HL-60 (cell line): ENCODE measurements at regions not wholly inside any gene's neighbourhood (a gene's known extent, or its start where the extent isn't known, plus 50 kb on each side); places are given as distances from the start of the nearest gene placed in this dataset.

ENCODE experiments used
- CTCF ChIP-seq: IDR thresholded peaks from one replicate; pipeline ENCODE4 v1.5.1; 2011; ENCODE audit warnings: low read length, control low read depth, inconsistent platforms; ENCODE audit not compliant: insufficient read depth
- GABPA ChIP-seq: IDR thresholded peaks from 2 replicates; pipeline ENCODE4 v1.6.1; 2012; ENCODE audit warnings: low read depth
- POLR2AphosphoS5 ChIP-seq: IDR thresholded peaks from 2 replicates; pipeline ENCODE4 v1.6.1; 2012; ENCODE audit warnings: low read depth
- REST ChIP-seq: IDR thresholded peaks from 2 replicates; pipeline ENCODE4 v1.6.1; 2012; ENCODE audit warnings: low read depth; ENCODE audit not compliant: insufficient replicate concordance
- SPI1 ChIP-seq: IDR thresholded peaks from 2 replicates; pipeline ENCODE4 v1.6.1; 2012; ENCODE audit warnings: low read depth, mild to moderate bottlenecking, borderline replicate concordance

- TF ChIP-seq CTCF (no peak), POLR2AphosphoS5 (no peak), GABPA (no peak), SPI1 (no peak), REST (no peak)
Observed at GRCh38 chr1:230561570-230561969, 80.7 kb upstream of the COG2 start.
